ENCODE measurements at regions not wholly inside any gene's neighbourhood (a gene's known extent, or its start where the extent isn't known, plus 50 kb on each side); places are given as distances from the start of the nearest gene placed in this dataset.

- Histone ChIP-seq H3K9me3 (no peaks in the 10 kb centered on the region; the same call in 1 of the 2 replicates), H3F3A (replicated peaks; ENCODE audit: insufficient read depth) (no peaks in the 10 kb centered on the region), H2AFZ (ENCODE audit: low read depth) (no peak overlapping the region), H3K4me1 (ENCODE audit: control insufficient read depth in 1 of 2, insufficient read depth in 2 of 2, low read depth in 1 of 2, low read length in 1 of 2) (no peaks in the 10 kb centered on the region), H3K4me3 (ENCODE audit: low read depth in 2 of 2, low read length in 1 of 2) (no peak overlapping the region), H3K9ac (no peak overlapping the region), H3K4me2 (no peak overlapping the region), H3K27me3 (ENCODE audit: insufficient read depth) (no peaks in the 10 kb centered on the region), H3K27ac (ENCODE audit: low read depth in 2 of 2, low read length in 1 of 2) (no peak overlapping the region), H3K36me3 (replicated peaks in 1 of 2; ENCODE audit: control insufficient read depth in 1 of 2, insufficient read depth in 2 of 2, low read length in 1 of 2) (no peaks in the 10 kb centered on the region), H3K9me2 (no peaks in the 10 kb centered on the region), H3K79me2 (ENCODE audit: insufficient read depth) (no peaks in the 10 kb centered on the region), H4K20me1 (ENCODE audit: insufficient read depth) (no peaks in the 10 kb centered on the region)
- POLR2A ChIA-PET, result no interaction called here
- WGBS (ENCODE audit: low lambda C conversion rate), result 44% methylated on average over 6 of the region's 6 CpGs
- DNase-seq, result no peak
- CTCF ChIA-PET, result no interaction called here
- TF ChIP-seq RAD21 (IDR thresholded peaks at IDR 0.05; ENCODE audit: low read length) (no peak), PBX3 (IDR thresholded peaks at IDR 0.05) (no peak), YY1 (IDR thresholded peaks at IDR 0.05; ENCODE audit: low read depth) (no peak), MAX (IDR thresholded peaks at IDR 0.05; ENCODE audit: low read depth) (no peak), GABPA (IDR thresholded peaks at IDR 0.05; ENCODE audit: low read depth) (no peak), SMC3 (IDR thresholded peaks at IDR 0.05; ENCODE audit: low read depth, low read length) (no peak), RCOR1 (IDR thresholded peaks at IDR 0.05; ENCODE audit: low read length) (no peak)
Measured at GRCh38 chr2:129113776-129114175, 795.1 kb upstream of the HS6ST1 start.

- Histone ChIP-seq H3K4me1 (ENCODE audit: control insufficient read depth in 1 of 2, insufficient read depth in 2 of 2, low read depth in 1 of 2, low read length in 1 of 2) (no peaks in the 10 kb centered on the region), H3K9ac (no peak overlapping the region), H3K4me2 (no peak overlapping the region), H3K79me2 (ENCODE audit: insufficient read depth) (no peaks in the 10 kb centered on the region), H3K27ac (ENCODE audit: low read depth in 2 of 2, low read length in 1 of 2) (no peak overlapping the region), H3K4me3 (ENCODE audit: low read depth in 2 of 2, low read length in 1 of 2) (no peak overlapping the region), H3K27me3 (ENCODE audit: insufficient read depth) (no peaks in the 10 kb centered on the region), H3K9me3 (no peaks in the 10 kb centered on the region; the same call in 1 of the 2 replicates), H3K36me3 (replicated peaks in 1 of 2; ENCODE audit: control insufficient read depth in 1 of 2, insufficient read depth in 2 of 2, low read length in 1 of 2) (no peaks in the 10 kb centered on the region), H3F3A (replicated peaks; ENCODE audit: insufficient read depth) (no peaks in the 10 kb centered on the region), H3K9me2 (no peaks in the 10 kb centered on the region), H4K20me1 (ENCODE audit: insufficient read depth) (no peaks in the 10 kb centered on the region), H2AFZ (ENCODE audit: low read depth) (no peak overlapping the region)
- no CpG with 5 or more reads among the region's 2 CpGs for WGBS (ENCODE audit: low lambda C conversion rate)
- TF ChIP-seq RAD21 (IDR thresholded peaks at IDR 0.05; ENCODE audit: low read length) (no peak), TAF1 (IDR thresholded peaks at IDR 0.05; ENCODE audit: borderline replicate concordance, low read depth, low read length) (no peak), CTCF (IDR thresholded peaks at IDR 0.05) (no peak), MXI1 (IDR thresholded peaks at IDR 0.05; ENCODE audit: low read depth, low read length) (no peak), GABPA (IDR thresholded peaks at IDR 0.05; ENCODE audit: low read depth) (no peak), EZH2phosphoT487 (IDR thresholded peaks at IDR 0.05; ENCODE audit: borderline replicate concordance, low read depth) (no peak), NFIC (IDR thresholded peaks at IDR 0.05; ENCODE audit: borderline replicate concordance) (no peak), SMC3 (IDR thresholded peaks at IDR 0.05; ENCODE audit: low read depth, low read length) (no peak), YY1 (IDR thresholded peaks at IDR 0.05; ENCODE audit: low read depth) (no peak), ELF1 (IDR thresholded peaks at IDR 0.05) (no peak), POLR2AphosphoS5 (IDR thresholded peaks at IDR 0.05; ENCODE audit: low read depth, low read length) (no peak), GATA2 (CRISPR knock-in tag; IDR thresholded peaks at IDR 0.05) (no peak), CHD2 (IDR thresholded peaks at IDR 0.05; ENCODE audit: low read length, partially characterized antibody) (no peak), USF2 (IDR thresholded peaks at IDR 0.05; ENCODE audit: borderline replicate concordance, low read depth, low read length) (no peak), TEAD4 (IDR thresholded peaks at IDR 0.05; ENCODE audit: borderline replicate concordance, insufficient read depth) (no peak), FOSL2 (IDR thresholded peaks at IDR 0.05; ENCODE audit: borderline replicate concordance, low read depth) (no peak), NRF1 (IDR thresholded peaks at IDR 0.05; ENCODE audit: low read depth, low read length) (no peak), RXRA (IDR thresholded peaks at IDR 0.05; ENCODE audit: borderline replicate concordance, low read depth) (no peak)
- ChIA-PET CTCF (interaction anchor here (1.1 kb wide), 1 partner anchor 13 kb away, joined by 3 read pairs; no protein-coding TSS in a partner anchor), POLR2A (no interaction called here)
- no peak for DNase-seq
Measured at GRCh38 chr2:129117434-129117833, 798.8 kb upstream of the HS6ST1 start.

Data from SK-N-SH (cell line).